SK-N-SH (cell line): ENCODE measurements at regions not wholly inside any gene's neighbourhood (a gene's known extent, or its start where the extent isn't known, plus 50 kb on each side); places are given as distances from the start of the nearest gene placed in this dataset.

ENCODE experiments used
- ELF1 ChIP-seq: IDR thresholded peaks from 2 replicates; pipeline ENCODE4 v1.4.0; 2012
- EP300 ChIP-seq, 2 experiments: IDR thresholded peaks; 2 replicates each; pipeline versions ENCODE4 v1.4.0 to v1.6.1; 2012; ENCODE audit warnings: borderline replicate concordance in 1 of 2, low read depth in 1 of 2, low read length in 1 of 2
- EZH2phosphoT487 ChIP-seq: fragments of 200-600 bp; sonication (generic); IDR thresholded peaks from 2 replicates; pipeline ENCODE4 v1.6.1; 2017; ENCODE audit warnings: low read depth, mixed run types, mild to moderate bottlenecking, antibody characterized with exemption, moderate library complexity, borderline replicate concordance
- FOXM1 ChIP-seq: IDR thresholded peaks from 2 replicates; pipeline ENCODE4 v1.4.0; 2012; ENCODE audit warnings: low read depth, mild to moderate bottlenecking
- JUND ChIP-seq: IDR thresholded peaks from 2 replicates; pipeline ENCODE4 v1.4.0; 2012
- NFIC ChIP-seq: IDR thresholded peaks from 2 replicates; pipeline ENCODE4 v1.4.0; 2012; ENCODE audit warnings: borderline replicate concordance
- RCOR1 ChIP-seq: fragments of 150-350 bp; IDR thresholded peaks from 2 replicates; pipeline ENCODE4 v1.6.1; 2017; ENCODE audit warnings: antibody characterized with exemption, low read length
- RFX5 ChIP-seq: IDR thresholded peaks from 2 replicates; pipeline ENCODE4 v1.6.1; 2012; ENCODE audit warnings: mild to moderate bottlenecking, improper control_type of control experiment, low read length
- TEAD4 ChIP-seq: IDR thresholded peaks from 2 replicates; pipeline ENCODE4 v1.4.0; 2012; ENCODE audit warnings: mild to moderate bottlenecking, borderline replicate concordance; ENCODE audit not compliant: insufficient read depth
- TF ChIP-seq, protein P1 (sequence below): fragments of 200-600 bp; sonication (generic); IDR thresholded peaks from 2 replicates; pipeline ENCODE4 v1.6.1; 2017; ENCODE audit warnings: antibody characterized with exemption, mild to moderate bottlenecking, moderate library complexity
- TF ChIP-seq, protein P2 (sequence below): IDR thresholded peaks from 2 replicates; pipeline ENCODE4 v1.4.0; 2012; ENCODE audit warnings: low read depth, borderline replicate concordance
- TF ChIP-seq, protein P3 (sequence below): fragments of 150-350 bp; IDR thresholded peaks from 2 replicates; pipeline ENCODE4 v1.6.1; 2016; ENCODE audit warnings: mild to moderate bottlenecking, low read depth, low read length

DNA sequence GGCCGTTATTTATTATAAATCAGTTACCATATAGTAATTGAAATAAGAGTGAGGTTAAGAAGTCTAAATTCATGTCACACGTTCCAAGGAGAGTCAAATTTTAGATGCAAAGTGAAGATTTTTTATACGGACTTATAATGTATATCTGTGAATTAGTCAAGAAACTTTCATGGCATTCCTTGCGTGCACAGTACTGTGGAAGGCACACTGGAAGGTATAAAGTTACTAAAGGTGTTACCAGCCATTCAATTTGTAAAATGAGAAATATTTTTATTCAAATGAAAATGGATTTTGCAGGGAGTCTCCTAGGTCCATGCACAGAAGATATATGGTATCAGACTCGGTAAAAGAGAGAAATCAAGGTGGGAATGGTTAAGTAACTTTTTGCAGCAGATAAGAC is 408.1 kb upstream of the CTNND2 start:
- TF ChIP-seq, protein P1, sequence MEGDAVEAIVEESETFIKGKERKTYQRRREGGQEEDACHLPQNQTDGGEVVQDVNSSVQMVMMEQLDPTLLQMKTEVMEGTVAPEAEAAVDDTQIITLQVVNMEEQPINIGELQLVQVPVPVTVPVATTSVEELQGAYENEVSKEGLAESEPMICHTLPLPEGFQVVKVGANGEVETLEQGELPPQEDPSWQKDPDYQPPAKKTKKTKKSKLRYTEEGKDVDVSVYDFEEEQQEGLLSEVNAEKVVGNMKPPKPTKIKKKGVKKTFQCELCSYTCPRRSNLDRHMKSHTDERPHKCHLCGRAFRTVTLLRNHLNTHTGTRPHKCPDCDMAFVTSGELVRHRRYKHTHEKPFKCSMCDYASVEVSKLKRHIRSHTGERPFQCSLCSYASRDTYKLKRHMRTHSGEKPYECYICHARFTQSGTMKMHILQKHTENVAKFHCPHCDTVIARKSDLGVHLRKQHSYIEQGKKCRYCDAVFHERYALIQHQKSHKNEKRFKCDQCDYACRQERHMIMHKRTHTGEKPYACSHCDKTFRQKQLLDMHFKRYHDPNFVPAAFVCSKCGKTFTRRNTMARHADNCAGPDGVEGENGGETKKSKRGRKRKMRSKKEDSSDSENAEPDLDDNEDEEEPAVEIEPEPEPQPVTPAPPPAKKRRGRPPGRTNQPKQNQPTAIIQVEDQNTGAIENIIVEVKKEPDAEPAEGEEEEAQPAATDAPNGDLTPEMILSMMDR: no peak
- TF ChIP-seq NFIC: no peak
- TF ChIP-seq, protein P2, sequence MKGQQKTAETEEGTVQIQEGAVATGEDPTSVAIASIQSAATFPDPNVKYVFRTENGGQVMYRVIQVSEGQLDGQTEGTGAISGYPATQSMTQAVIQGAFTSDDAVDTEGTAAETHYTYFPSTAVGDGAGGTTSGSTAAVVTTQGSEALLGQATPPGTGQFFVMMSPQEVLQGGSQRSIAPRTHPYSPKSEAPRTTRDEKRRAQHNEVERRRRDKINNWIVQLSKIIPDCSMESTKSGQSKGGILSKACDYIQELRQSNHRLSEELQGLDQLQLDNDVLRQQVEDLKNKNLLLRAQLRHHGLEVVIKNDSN: no peak
- TF ChIP-seq RFX5: no peak
- no peak for TF ChIP-seq EP300 (IDR thresholded peaks at IDR 0.05; ENCODE audit: borderline replicate concordance in 1 of 2, low read depth in 1 of 2, low read length in 1 of 2)
- TF ChIP-seq RCOR1: no peak
- TF ChIP-seq JUND: no peak
- TF ChIP-seq FOXM1: no peak
- TF ChIP-seq, protein P3, sequence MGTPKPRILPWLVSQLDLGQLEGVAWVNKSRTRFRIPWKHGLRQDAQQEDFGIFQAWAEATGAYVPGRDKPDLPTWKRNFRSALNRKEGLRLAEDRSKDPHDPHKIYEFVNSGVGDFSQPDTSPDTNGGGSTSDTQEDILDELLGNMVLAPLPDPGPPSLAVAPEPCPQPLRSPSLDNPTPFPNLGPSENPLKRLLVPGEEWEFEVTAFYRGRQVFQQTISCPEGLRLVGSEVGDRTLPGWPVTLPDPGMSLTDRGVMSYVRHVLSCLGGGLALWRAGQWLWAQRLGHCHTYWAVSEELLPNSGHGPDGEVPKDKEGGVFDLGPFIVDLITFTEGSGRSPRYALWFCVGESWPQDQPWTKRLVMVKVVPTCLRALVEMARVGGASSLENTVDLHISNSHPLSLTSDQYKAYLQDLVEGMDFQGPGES: no peak
- TF ChIP-seq TEAD4: no peak
- no peak for TF ChIP-seq ELF1
- no peak for TF ChIP-seq EZH2phosphoT487
